ENCODE measurements at regions not wholly inside any gene's neighbourhood (a gene's known extent, or its start where the extent isn't known, plus 50 kb on each side); places are given as distances from the start of the nearest gene placed in this dataset.

DNA sequence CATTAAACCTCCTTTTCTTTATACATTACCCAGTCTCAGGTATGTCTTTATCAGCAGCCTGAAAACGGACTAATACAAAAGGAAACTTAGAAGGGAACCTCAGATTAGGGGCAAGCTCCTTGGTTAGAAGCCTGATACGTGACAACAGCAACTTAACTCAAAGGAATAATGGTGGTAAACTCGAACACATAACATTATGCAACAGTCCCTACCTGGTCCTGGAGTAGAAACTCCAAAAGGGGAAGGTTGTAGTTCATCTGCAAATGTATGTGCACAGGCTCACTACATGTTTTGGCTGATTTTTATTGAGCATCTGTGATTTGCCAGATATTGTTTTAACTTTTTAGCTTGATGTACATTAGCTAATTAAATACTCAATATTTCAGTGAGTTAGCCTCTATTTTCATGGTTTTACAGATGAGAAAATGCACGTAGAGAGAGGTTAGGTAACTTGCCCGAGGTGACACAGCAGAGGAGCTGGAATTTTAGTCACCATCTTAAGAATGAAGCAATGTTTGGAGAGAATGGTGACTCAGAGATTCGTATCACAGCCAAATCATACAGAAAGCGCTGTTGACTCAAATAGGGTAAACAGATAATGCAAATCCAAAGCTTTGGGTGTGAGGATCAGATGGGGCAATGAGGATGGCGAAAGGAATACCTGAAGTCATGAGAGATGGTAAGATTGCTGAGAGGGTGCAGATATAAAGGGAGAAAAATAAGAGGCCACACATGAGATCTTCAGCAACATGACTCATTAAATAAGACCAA lies 194.9 kb upstream of the RBFOX1 start:
- TF ChIP-seq, protein P1, sequence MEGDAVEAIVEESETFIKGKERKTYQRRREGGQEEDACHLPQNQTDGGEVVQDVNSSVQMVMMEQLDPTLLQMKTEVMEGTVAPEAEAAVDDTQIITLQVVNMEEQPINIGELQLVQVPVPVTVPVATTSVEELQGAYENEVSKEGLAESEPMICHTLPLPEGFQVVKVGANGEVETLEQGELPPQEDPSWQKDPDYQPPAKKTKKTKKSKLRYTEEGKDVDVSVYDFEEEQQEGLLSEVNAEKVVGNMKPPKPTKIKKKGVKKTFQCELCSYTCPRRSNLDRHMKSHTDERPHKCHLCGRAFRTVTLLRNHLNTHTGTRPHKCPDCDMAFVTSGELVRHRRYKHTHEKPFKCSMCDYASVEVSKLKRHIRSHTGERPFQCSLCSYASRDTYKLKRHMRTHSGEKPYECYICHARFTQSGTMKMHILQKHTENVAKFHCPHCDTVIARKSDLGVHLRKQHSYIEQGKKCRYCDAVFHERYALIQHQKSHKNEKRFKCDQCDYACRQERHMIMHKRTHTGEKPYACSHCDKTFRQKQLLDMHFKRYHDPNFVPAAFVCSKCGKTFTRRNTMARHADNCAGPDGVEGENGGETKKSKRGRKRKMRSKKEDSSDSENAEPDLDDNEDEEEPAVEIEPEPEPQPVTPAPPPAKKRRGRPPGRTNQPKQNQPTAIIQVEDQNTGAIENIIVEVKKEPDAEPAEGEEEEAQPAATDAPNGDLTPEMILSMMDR (IDR thresholded peaks at IDR 0.05; ENCODE audit: low read depth, low read length), result no peak
- CTCF ChIA-PET, result no interaction called here
- Histone ChIP-seq H3K27ac (ENCODE audit: low read depth, low read length) (no peak overlapping the region), H3K9me3 (ENCODE audit: control insufficient read depth, insufficient read depth, low read length) (peaks cover 20% of the 10 kb centered on the region), H3K4me3 (ENCODE audit: low read depth, low read length) (no peak overlapping the region), H3K27me3 (ENCODE audit: control insufficient read depth, insufficient read depth, low read length) (no peaks in the 10 kb centered on the region)
- DNase-seq (ENCODE audit: low read depth, low spot score), result no peak
- POLR2A ChIA-PET, result no interaction called here

DNA sequence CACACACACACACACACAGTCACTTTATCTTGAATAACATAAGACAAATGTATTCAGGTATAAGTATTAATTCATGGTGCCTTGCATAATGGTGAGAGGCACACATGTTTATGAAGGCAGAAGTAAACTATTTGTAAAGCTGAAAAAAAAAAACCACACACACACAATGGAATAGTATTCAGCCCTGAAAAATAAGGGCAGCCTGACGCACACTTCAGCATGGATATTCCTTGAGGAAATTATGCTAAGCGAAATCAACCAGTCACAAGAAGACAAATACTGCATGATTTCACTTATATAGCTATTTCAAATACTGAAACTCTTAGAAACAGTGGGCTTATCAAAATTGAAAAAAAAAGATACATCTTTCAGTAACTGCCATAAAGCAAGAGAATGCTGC lies 200.2 kb upstream of the RBFOX1 start:
- ChIA-PET POLR2A (no interaction called here), CTCF (no interaction called here)
- Histone ChIP-seq H3K27me3 (ENCODE audit: control insufficient read depth, insufficient read depth, low read length) (no peaks in the 10 kb centered on the region), H3K9me3 (ENCODE audit: control insufficient read depth, insufficient read depth, low read length) (peaks cover 20% of the 10 kb centered on the region), H3K4me3 (ENCODE audit: low read depth, low read length) (no peak overlapping the region), H3K27ac (ENCODE audit: low read depth, low read length) (no peak overlapping the region)
- DNase-seq (ENCODE audit: low read depth, low spot score), result no peak
- TF ChIP-seq, protein P1 (IDR thresholded peaks at IDR 0.05; ENCODE audit: low read depth, low read length), result no peak

DNA sequence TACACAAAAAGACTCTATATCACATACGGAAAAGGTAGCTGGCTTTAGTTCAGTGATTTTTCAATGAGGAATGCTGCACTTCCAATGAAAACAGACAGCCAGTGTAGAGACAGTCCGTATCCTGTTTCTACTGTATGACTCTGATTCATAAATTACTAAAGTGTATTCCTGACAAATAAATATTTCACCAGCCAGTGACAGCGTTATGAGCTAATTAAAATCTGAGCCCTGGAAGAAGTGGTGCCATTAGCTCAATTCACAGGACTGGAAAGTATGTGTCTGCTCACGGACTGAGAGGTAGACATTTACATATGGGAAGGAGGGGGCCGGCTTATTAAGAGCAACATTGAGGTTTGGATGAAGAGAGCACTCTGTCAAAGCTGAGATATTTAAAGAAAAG lies 207.9 kb upstream of the RBFOX1 start:
- TF ChIP-seq, protein P1 (IDR thresholded peaks at IDR 0.05; ENCODE audit: low read depth, low read length), result no peak
- POLR2A ChIA-PET, result no interaction called here

DNA sequence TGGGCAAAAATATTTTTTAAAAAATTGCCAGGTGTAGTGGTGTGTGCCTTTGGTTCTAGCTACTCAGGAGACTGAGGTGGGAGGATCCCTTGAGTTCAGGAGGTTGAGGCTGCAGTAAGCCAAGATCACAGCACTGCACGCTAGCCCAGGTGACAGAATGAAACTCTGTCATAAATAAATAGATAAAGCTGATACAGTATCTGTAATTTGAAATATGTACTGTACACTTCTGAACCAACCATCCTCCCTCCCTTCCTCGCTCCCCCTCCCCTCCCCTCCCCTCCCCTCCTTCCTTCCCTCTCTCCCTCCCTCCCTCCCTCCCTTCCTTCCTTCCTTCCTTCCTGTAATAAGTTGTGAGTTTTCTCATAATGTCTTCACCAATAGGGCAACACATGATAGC lies 208.4 kb upstream of the RBFOX1 start:
- POLR2A ChIA-PET, result no interaction called here
- Histone ChIP-seq H3K4me3 (ENCODE audit: low read depth, low read length) (no peak overlapping the region), H3K27ac (ENCODE audit: low read depth, low read length) (no peak overlapping the region), H3K27me3 (ENCODE audit: control insufficient read depth, insufficient read depth, low read length) (no peaks in the 10 kb centered on the region), H3K9me3 (ENCODE audit: control insufficient read depth, insufficient read depth, low read length) (peaks cover 5% of the 10 kb centered on the region)
- no peak for DNase-seq (ENCODE audit: low read depth, low spot score)
- CTCF ChIA-PET, result no interaction called here
- TF ChIP-seq, protein P1 (IDR thresholded peaks at IDR 0.05; ENCODE audit: low read depth, low read length), result no peak

More for the DNA sequence above, 207.9 kb upstream of the RBFOX1 start:
- DNase-seq (ENCODE audit: low read depth, low spot score), result no peak
- Histone ChIP-seq H3K9me3 (ENCODE audit: control insufficient read depth, insufficient read depth, low read length) (peaks cover 5% of the 10 kb centered on the region), H3K27me3 (ENCODE audit: control insufficient read depth, insufficient read depth, low read length) (no peaks in the 10 kb centered on the region), H3K27ac (ENCODE audit: low read depth, low read length) (no peak overlapping the region), H3K4me3 (ENCODE audit: low read depth, low read length) (no peak overlapping the region)
- CTCF ChIA-PET, result no interaction called here

DNA sequence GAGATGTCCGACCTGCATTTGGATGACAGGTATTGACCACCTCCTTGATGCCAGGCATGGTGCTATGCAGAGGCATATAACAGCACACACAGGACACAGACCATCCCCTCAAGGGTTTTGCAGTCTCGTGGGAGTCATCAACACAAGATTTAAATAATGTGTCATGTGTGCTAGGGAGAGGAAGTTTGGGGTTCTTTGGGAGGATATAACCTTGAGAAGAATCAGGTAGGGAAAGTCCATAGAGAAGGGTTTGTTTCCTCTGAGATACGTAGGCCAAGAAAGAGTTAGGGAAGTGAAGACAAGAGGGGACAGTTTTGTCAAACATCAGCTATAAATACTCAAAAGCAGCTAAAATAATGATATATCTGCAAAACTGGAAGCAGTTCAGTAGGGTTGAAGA lies 215.9 kb upstream of the RBFOX1 start:
- peaks cover 7% of the 10 kb centered on the region for H3K9me3 ChIP-seq (ENCODE audit: control insufficient read depth, insufficient read depth, low read length)
- ChIA-PET CTCF (no interaction called here), POLR2A (no interaction called here)
- H3K27me3 ChIP-seq (ENCODE audit: control insufficient read depth, insufficient read depth, low read length), result no peaks in the 10 kb centered on the region
- H3K27ac ChIP-seq (ENCODE audit: low read depth, low read length), result no peak overlapping the region
- no peak overlapping the region for H3K4me3 ChIP-seq (ENCODE audit: low read depth, low read length)
- no peak for DNase-seq (ENCODE audit: low read depth, low spot score)
- TF ChIP-seq, protein P1 (IDR thresholded peaks at IDR 0.05; ENCODE audit: low read depth, low read length), result no peak
